SK-N-SH treated with all-trans-retinoic acid at 6 μM for 48 hours (cell line): ENCODE measurements at regions not wholly inside any gene's neighbourhood (a gene's known extent, or its start where the extent isn't known, plus 50 kb on each side); places are given as distances from the start of the nearest gene placed in this dataset.

ENCODE experiments used
- ATAC-seq: fragments of 200-7000 bp; cut with Tn5 transposase; 3 replicates; pipeline ENCODE4 v1.9.1; 2020; ENCODE audit warnings: mild to moderate bottlenecking, moderate library complexity
- ARNTL ChIP-seq: fragments of 450-650 bp; formaldehyde crosslinking; IDR thresholded peaks from 2 replicates; pipeline ENCODE4 v1.5.0; 2020; ENCODE audit warnings: low read depth, mild to moderate bottlenecking, moderate library complexity, borderline replicate concordance
- BACH2 ChIP-seq: fragments of 250-450 bp; sonication (Bioruptor Pico); IDR thresholded peaks from 2 replicates; pipeline ENCODE4 v1.9.0; 2021; ENCODE audit warnings: mild to moderate bottlenecking, borderline replicate concordance
- CSDC2 ChIP-seq: fragments of 250-450 bp; sonication (Bioruptor Pico); IDR thresholded peaks from 2 replicates; pipeline ENCODE4 v1.5.0; 2020; ENCODE audit warnings: mild to moderate bottlenecking, moderate library complexity
- CSRNP3 ChIP-seq: fragments of 250-450 bp; sonication (Bioruptor Pico); IDR thresholded peaks from 2 replicates; pipeline ENCODE4 v1.5.1; 2021; ENCODE audit warnings: mild to moderate bottlenecking, moderate library complexity
- ESRRG ChIP-seq: fragments of 250-450 bp; sonication (Bioruptor Pico); IDR thresholded peaks from 2 replicates; pipeline ENCODE4 v1.6.1; 2021; ENCODE audit warnings: mild to moderate bottlenecking
- GLIS3 ChIP-seq: fragments of 250-450 bp; sonication (Bioruptor Pico); IDR thresholded peaks from 2 replicates; pipeline ENCODE4 v1.5.0; 2020; ENCODE audit warnings: mild to moderate bottlenecking, moderate library complexity
- ISL1 ChIP-seq: fragments of 250-450 bp; sonication (Bioruptor Pico); IDR thresholded peaks from 2 replicates; pipeline ENCODE4 v2.1.2; 2022; ENCODE audit warnings: mild to moderate bottlenecking, moderate library complexity
- OSR1 ChIP-seq: fragments of 250-450 bp; sonication (Bioruptor Pico); IDR thresholded peaks from 2 replicates; pipeline ENCODE4 v1.8.0; 2022; ENCODE audit warnings: moderate library complexity, mild to moderate bottlenecking, inconsistent platforms
- POU6F1 ChIP-seq: fragments of 250-450 bp; sonication (Bioruptor Pico); IDR thresholded peaks from 2 replicates; pipeline ENCODE4 v1.8.0; 2021; ENCODE audit warnings: low read depth, mild to moderate bottlenecking, moderate library complexity, borderline replicate concordance
- PPARA ChIP-seq: fragments of 250-450 bp; sonication (Bioruptor Pico); IDR thresholded peaks from 2 replicates; pipeline ENCODE4 v1.5.0; 2020; ENCODE audit warnings: mild to moderate bottlenecking, borderline replicate concordance
- RARB ChIP-seq: fragments of 250-450 bp; sonication (Bioruptor Pico); IDR thresholded peaks from 2 replicates; pipeline ENCODE4 v1.8.0; 2021; ENCODE audit warnings: mild to moderate bottlenecking, moderate library complexity
- SNAI2 ChIP-seq: fragments of 250-450 bp; sonication (Bioruptor Pico); IDR thresholded peaks from 2 replicates; pipeline ENCODE4 v1.5.0; 2020; ENCODE audit warnings: mild to moderate bottlenecking, moderate library complexity
- TCF4 ChIP-seq: fragments of 250-450 bp; sonication (Bioruptor Pico); IDR thresholded peaks from 2 replicates; pipeline ENCODE4 v1.8.0; 2021; ENCODE audit warnings: mild to moderate bottlenecking, moderate library complexity, borderline replicate concordance
- TOX ChIP-seq: fragments of 250-450 bp; sonication (Bioruptor Pico); IDR thresholded peaks from 2 replicates; pipeline ENCODE4 v1.8.0; 2021; ENCODE audit warnings: mild to moderate bottlenecking, moderate library complexity, borderline replicate concordance
- TSHZ2 ChIP-seq: fragments of 250-450 bp; sonication (Bioruptor Pico); IDR thresholded peaks from 2 replicates; pipeline ENCODE4 v1.5.0; 2020; ENCODE audit warnings: mild to moderate bottlenecking, moderate library complexity
- ZC3H10 ChIP-seq: fragments of 250-450 bp; sonication (Bioruptor Pico); IDR thresholded peaks from 2 replicates; pipeline ENCODE4 v1.5.1; 2021; ENCODE audit warnings: mild to moderate bottlenecking, moderate library complexity
- ZFP3 ChIP-seq: fragments of 250-450 bp; sonication (Bioruptor Pico); IDR thresholded peaks from 2 replicates; pipeline ENCODE4 v1.5.0; 2020; ENCODE audit warnings: mild to moderate bottlenecking, moderate library complexity
- ZFP30 ChIP-seq: fragments of 450-650 bp; formaldehyde crosslinking; IDR thresholded peaks from 2 replicates; pipeline ENCODE4 v1.5.0; 2022; ENCODE audit warnings: mild to moderate bottlenecking, moderate library complexity
- ZNF565 ChIP-seq: fragments of 450-650 bp; formaldehyde crosslinking; conservative IDR thresholded peaks from 2 replicates; pipeline ENCODE4 v1.5.0; 2020; ENCODE audit warnings: low read depth, mild to moderate bottlenecking, moderate library complexity
- ZNF70 ChIP-seq: fragments of 450-650 bp; formaldehyde crosslinking; IDR thresholded peaks from 2 replicates; pipeline ENCODE4 v1.5.0; 2020; ENCODE audit warnings: mild to moderate bottlenecking, moderate library complexity
- ZNF8 ChIP-seq: fragments of 450-650 bp; formaldehyde crosslinking; IDR thresholded peaks from 2 replicates; pipeline ENCODE4 v1.5.0; 2020; ENCODE audit warnings: mild to moderate bottlenecking, moderate library complexity
- TF ChIP-seq, protein P1 (sequence below): fragments of 250-450 bp; sonication (Bioruptor Pico); IDR thresholded peaks from 2 replicates; pipeline ENCODE4 v1.8.0; 2020; ENCODE audit warnings: mild to moderate bottlenecking, moderate library complexity, borderline replicate concordance
- TF ChIP-seq, protein P2 (sequence below): fragments of 250-450 bp; sonication (Bioruptor Pico); IDR thresholded peaks from 2 replicates; pipeline ENCODE4 v1.5.1; 2020; ENCODE audit warnings: low read depth, mild to moderate bottlenecking, moderate library complexity

- no peak for TF ChIP-seq ZFP3 (CRISPR knock-in tag)
- TF ChIP-seq TSHZ2, result no peak
- TF ChIP-seq, protein P1, sequence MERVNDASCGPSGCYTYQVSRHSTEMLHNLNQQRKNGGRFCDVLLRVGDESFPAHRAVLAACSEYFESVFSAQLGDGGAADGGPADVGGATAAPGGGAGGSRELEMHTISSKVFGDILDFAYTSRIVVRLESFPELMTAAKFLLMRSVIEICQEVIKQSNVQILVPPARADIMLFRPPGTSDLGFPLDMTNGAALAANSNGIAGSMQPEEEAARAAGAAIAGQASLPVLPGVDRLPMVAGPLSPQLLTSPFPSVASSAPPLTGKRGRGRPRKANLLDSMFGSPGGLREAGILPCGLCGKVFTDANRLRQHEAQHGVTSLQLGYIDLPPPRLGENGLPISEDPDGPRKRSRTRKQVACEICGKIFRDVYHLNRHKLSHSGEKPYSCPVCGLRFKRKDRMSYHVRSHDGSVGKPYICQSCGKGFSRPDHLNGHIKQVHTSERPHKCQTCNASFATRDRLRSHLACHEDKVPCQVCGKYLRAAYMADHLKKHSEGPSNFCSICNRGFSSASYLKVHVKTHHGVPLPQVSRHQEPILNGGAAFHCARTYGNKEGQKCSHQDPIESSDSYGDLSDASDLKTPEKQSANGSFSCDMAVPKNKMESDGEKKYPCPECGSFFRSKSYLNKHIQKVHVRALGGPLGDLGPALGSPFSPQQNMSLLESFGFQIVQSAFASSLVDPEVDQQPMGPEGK (CRISPR knock-in tag), result no peak
- TF ChIP-seq CSDC2 (CRISPR knock-in tag), result no peak
- TF ChIP-seq CSRNP3 (CRISPR knock-in tag), result no peak
- TF ChIP-seq ZNF565 (CRISPR knock-in tag), result no peak
- no peak for TF ChIP-seq PPARA (CRISPR knock-in tag)
- no peak for TF ChIP-seq OSR1 (CRISPR knock-in tag)
- TF ChIP-seq RARB (CRISPR knock-in tag), result no peak
- TF ChIP-seq, protein P2, sequence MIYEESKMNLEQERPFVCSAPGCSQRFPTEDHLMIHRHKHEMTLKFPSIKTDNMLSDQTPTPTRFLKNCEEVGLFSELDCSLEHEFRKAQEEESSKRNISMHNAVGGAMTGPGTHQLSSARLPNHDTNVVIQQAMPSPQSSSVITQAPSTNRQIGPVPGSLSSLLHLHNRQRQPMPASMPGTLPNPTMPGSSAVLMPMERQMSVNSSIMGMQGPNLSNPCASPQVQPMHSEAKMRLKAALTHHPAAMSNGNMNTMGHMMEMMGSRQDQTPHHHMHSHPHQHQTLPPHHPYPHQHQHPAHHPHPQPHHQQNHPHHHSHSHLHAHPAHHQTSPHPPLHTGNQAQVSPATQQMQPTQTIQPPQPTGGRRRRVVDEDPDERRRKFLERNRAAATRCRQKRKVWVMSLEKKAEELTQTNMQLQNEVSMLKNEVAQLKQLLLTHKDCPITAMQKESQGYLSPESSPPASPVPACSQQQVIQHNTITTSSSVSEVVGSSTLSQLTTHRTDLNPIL (CRISPR knock-in tag), result no peak
- TF ChIP-seq ARNTL (CRISPR knock-in tag), result no peak
- TF ChIP-seq TOX (CRISPR knock-in tag), result no peak
- no peak for TF ChIP-seq ZFP30 (CRISPR knock-in tag)
- no peak for TF ChIP-seq SNAI2 (CRISPR knock-in tag)
- TF ChIP-seq ZNF8 (CRISPR knock-in tag), result no peak
- no peak for ATAC-seq
Observed at GRCh38 chr1:90394247-90394646, 322.9 kb downstream of the BARHL2 start.

GRCh38 chr1:90393025-90393424, 324.1 kb downstream of the BARHL2 start:
- TF ChIP-seq ESRRG (CRISPR knock-in tag) (no peak), POU6F1 (CRISPR knock-in tag) (no peak), TCF4 (CRISPR knock-in tag) (no peak), ZFP30 (CRISPR knock-in tag) (no peak), ISL1 (no peak), RARB (CRISPR knock-in tag) (no peak), BACH2 (no peak), TOX (CRISPR knock-in tag) (no peak), CSDC2 (CRISPR knock-in tag) (no peak), PPARA (CRISPR knock-in tag) (no peak), ZC3H10 (CRISPR knock-in tag) (no peak), SNAI2 (CRISPR knock-in tag) (no peak), ZFP3 (CRISPR knock-in tag) (no peak), ARNTL (CRISPR knock-in tag) (no peak), CSRNP3 (CRISPR knock-in tag) (no peak), ZNF70 (CRISPR knock-in tag) (no peak), ZNF8 (CRISPR knock-in tag) (no peak), GLIS3 (no peak), ZNF565 (CRISPR knock-in tag) (no peak)
- TF ChIP-seq, protein P1 (CRISPR knock-in tag), result no peak
- TF ChIP-seq, all 23 proteins: peak for 0
- peak; percentile 69 for ATAC-seq
